ENCODE measurements at regions not wholly inside any gene's neighbourhood (a gene's known extent, or its start where the extent isn't known, plus 50 kb on each side); places are given as distances from the start of the nearest gene placed in this dataset.

DNA sequence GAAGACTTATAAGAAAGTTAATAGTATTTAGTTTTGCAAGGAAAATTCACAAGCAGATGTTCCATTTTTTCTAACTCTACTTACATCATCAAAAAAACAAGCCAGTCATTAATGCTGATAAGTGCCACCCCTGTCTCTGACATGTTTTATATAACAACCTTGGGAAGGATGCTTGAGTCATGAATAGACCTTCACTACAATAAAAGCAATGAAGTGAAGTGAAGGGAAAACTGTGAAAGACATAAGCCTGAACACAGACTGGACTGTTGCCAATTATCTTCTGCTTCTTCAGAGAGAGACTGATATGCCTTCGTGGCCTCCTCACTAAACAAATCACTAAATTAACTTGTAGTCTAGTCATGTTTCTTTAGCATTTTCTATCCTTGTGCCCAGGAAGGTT is 353.2 kb downstream of the PDHA2 start:
- no peaks in the 10 kb centered on the region for H3K27me3 Mint-ChIP-seq (ENCODE audit: low read depth in 3 of 3)
- Histone ChIP-seq H3K36me3 (replicated peaks in 1 of 2; ENCODE audit: control insufficient read depth in 1 of 2, insufficient read depth in 2 of 2, low read length in 2 of 2) (no peaks in the 10 kb centered on the region), H3K9me3 (replicated peaks in 1 of 2; ENCODE audit: control insufficient read depth in 1 of 2, insufficient read depth in 1 of 2, low read length in 2 of 2) (peaks cover 6 to 20% of the 10 kb centered on the region in 2 donors), H3K4me3 (replicated peaks in 1 of 3; ENCODE audit: low read depth in 2 of 3, low read length in 3 of 3) (no peak overlapping the region), H3K79me2 (ENCODE audit: insufficient read depth, low read length) (no peaks in the 10 kb centered on the region), H3K4me1 (ENCODE audit: control insufficient read depth in 1 of 2, insufficient read depth in 2 of 2, low read length in 2 of 2) (no peaks in the 10 kb centered on the region), H2AFZ (ENCODE audit: insufficient read depth, low read depth, low read length, poor library complexity, severe bottlenecking) (no peak overlapping the region), H3K4me2 (replicated peaks; ENCODE audit: extremely low read depth, low read length, poor library complexity, severe bottlenecking) (no peak overlapping the region), H3K9ac (ENCODE audit: insufficient read depth, low read length, poor library complexity, severe bottlenecking) (no peak overlapping the region), H3K27me3 (ENCODE audit: control insufficient read depth in 2 of 2, insufficient read depth in 2 of 2, low read length in 2 of 2) (no peaks in the 10 kb centered on the region), H4K20me1 (ENCODE audit: insufficient read depth, low read length) (no peaks in the 10 kb centered on the region), H3K27ac (ENCODE audit: low read depth in 1 of 2, low read length in 2 of 2) (no peak overlapping the region)
- TF ChIP-seq, protein P1, sequence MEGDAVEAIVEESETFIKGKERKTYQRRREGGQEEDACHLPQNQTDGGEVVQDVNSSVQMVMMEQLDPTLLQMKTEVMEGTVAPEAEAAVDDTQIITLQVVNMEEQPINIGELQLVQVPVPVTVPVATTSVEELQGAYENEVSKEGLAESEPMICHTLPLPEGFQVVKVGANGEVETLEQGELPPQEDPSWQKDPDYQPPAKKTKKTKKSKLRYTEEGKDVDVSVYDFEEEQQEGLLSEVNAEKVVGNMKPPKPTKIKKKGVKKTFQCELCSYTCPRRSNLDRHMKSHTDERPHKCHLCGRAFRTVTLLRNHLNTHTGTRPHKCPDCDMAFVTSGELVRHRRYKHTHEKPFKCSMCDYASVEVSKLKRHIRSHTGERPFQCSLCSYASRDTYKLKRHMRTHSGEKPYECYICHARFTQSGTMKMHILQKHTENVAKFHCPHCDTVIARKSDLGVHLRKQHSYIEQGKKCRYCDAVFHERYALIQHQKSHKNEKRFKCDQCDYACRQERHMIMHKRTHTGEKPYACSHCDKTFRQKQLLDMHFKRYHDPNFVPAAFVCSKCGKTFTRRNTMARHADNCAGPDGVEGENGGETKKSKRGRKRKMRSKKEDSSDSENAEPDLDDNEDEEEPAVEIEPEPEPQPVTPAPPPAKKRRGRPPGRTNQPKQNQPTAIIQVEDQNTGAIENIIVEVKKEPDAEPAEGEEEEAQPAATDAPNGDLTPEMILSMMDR (IDR thresholded peaks at IDR 0.05), result no peak
- DNase-seq, result no peak
- no peak overlapping the region for H3K4me3 Mint-ChIP-seq
- no peaks in the 10 kb centered on the region for H3K4me1 Mint-ChIP-seq
- WGBS (ENCODE audit: insufficient coverage), result no CpG with 5 or more reads among the region's 1 CpG
- H3K27ac Mint-ChIP-seq, result no peak overlapping the region
- H3K36me3 Mint-ChIP-seq, result no peaks in the 10 kb centered on the region
- intact Hi-C loops (cut with micrococcal nuclease), result no loop called here
- peaks cover 0 to 10% (median 5%) of the 10 kb centered on the region in 7 donors for H3K9me3 Mint-ChIP-seq

DNA sequence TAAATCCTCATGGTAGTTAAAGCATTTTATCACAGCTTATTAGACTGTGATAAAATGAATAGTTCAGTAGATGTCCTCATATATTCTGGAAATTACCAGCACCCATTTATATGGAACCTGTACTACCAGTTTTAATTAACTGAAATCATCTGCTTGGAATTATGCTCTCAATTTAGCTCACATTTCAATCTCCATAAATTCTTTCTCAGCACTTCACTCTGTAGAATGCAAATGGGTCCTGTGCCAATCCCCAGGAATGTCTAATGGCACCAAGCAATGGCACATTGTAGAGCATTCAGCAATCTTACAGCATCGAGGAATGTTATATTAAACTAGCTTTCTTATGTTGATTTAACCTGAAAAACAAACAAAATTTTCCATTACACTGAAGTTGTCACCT is 355.1 kb downstream of the PDHA2 start:
- no peaks in the 10 kb centered on the region for H3K36me3 Mint-ChIP-seq
- H3K4me2 ChIP-seq (replicated peaks; ENCODE audit: extremely low read depth, low read length, poor library complexity, severe bottlenecking), result no peak overlapping the region
- TF ChIP-seq, protein P1 (IDR thresholded peaks at IDR 0.05), result no peak
- no peaks in the 10 kb centered on the region for H4K20me1 ChIP-seq (ENCODE audit: insufficient read depth, low read length)
- no peak for DNase-seq
- H3K27me3 ChIP-seq (ENCODE audit: control insufficient read depth in 2 of 2, insufficient read depth in 2 of 2, low read length in 2 of 2), result no peaks in the 10 kb centered on the region
- no peaks in the 10 kb centered on the region for H3K79me2 ChIP-seq (ENCODE audit: insufficient read depth, low read length)
- H3K4me1 ChIP-seq (ENCODE audit: control insufficient read depth in 1 of 2, insufficient read depth in 2 of 2, low read length in 2 of 2), result no peaks in the 10 kb centered on the region
- H3K4me1 Mint-ChIP-seq, result no peaks in the 10 kb centered on the region
- no CpG with 5 or more reads among the region's 1 CpG for WGBS (ENCODE audit: insufficient coverage)
- no peak overlapping the region for H2AFZ ChIP-seq (ENCODE audit: insufficient read depth, low read depth, low read length, poor library complexity, severe bottlenecking)
- peaks cover 0 to 10% (median 4%) of the 10 kb centered on the region in 7 donors for H3K9me3 Mint-ChIP-seq
- peaks cover 6 to 20% of the 10 kb centered on the region in 2 donors for H3K9me3 ChIP-seq (replicated peaks in 1 of 2; ENCODE audit: control insufficient read depth in 1 of 2, insufficient read depth in 1 of 2, low read length in 2 of 2)
- intact Hi-C loops (cut with micrococcal nuclease), result no loop called here
- H3K9ac ChIP-seq (ENCODE audit: insufficient read depth, low read length, poor library complexity, severe bottlenecking), result no peak overlapping the region
- no peaks in the 10 kb centered on the region for H3K27me3 Mint-ChIP-seq (ENCODE audit: low read depth in 3 of 3)
- no peak overlapping the region for H3K4me3 Mint-ChIP-seq
- no peak overlapping the region for H3K27ac Mint-ChIP-seq
- H3K4me3 ChIP-seq (replicated peaks in 1 of 3; ENCODE audit: low read depth in 2 of 3, low read length in 3 of 3), result no peak overlapping the region
- no peak overlapping the region for H3K27ac ChIP-seq (ENCODE audit: low read depth in 1 of 2, low read length in 2 of 2)
- H3K36me3 ChIP-seq (replicated peaks in 1 of 2; ENCODE audit: control insufficient read depth in 1 of 2, insufficient read depth in 2 of 2, low read length in 2 of 2), result no peaks in the 10 kb centered on the region
